ENCODE measurements at regions not wholly inside any gene's neighbourhood (a gene's known extent, or its start where the extent isn't known, plus 50 kb on each side); places are given as distances from the start of the nearest gene placed in this dataset.
A peak's percentile ranks its signal among the peaks of the same experiment; 100 is the strongest.

- no CpG with 5 or more reads among the region's 3 CpGs for WGBS (ENCODE audit: extremely low coverage, insufficient coverage, insufficient read length)
- Histone ChIP-seq H3K27me3 (ENCODE audit: insufficient read depth, low read length) (no peaks in the 10 kb centered on the region), H2AK5ac (ENCODE audit: low read length) (no peak overlapping the region), H3K27ac (ENCODE audit: low read depth, low read length) (peak overlapping the region; percentile 31), H3K9me3 (ENCODE audit: insufficient read depth, low read depth, low read length) (no peaks in the 10 kb centered on the region), H3K36me3 (ENCODE audit: control insufficient read depth in 1 of 2, insufficient read depth in 2 of 2, low read length in 2 of 2) (no peaks in the 10 kb centered on the region), H2BK5ac (ENCODE audit: low read depth, low read length, poor library complexity) (no peak overlapping the region), H3K4ac (ENCODE audit: low read depth, low read length) (no peak overlapping the region), H3K23ac (ENCODE audit: low read length) (no peak overlapping the region), H2BK12ac (ENCODE audit: low read length) (no peak overlapping the region), H4K12ac (ENCODE audit: low read depth, low read length) (no peak overlapping the region), H3K14ac (ENCODE audit: low read length) (no peak overlapping the region), H4K91ac (ENCODE audit: low read depth, low read length) (no peak overlapping the region), H3K4me1 (ENCODE audit: control insufficient read depth in 1 of 2, insufficient read depth in 2 of 2, low read length in 2 of 2) (peaks cover 3 to 10% of the 10 kb centered on the region in 2 experiments), H2BK120ac (ENCODE audit: insufficient read depth, low read length, poor library complexity) (no peak overlapping the region), H3K18ac (ENCODE audit: low read length) (no peak overlapping the region), H3K79me2 (ENCODE audit: control insufficient read depth, insufficient read depth, low read length, poor library complexity) (no peaks in the 10 kb centered on the region), H3K4me2 (ENCODE audit: low read length) (no peak overlapping the region), H3K79me1 (ENCODE audit: low read length) (peaks cover 1% of the 10 kb centered on the region), H3K9ac (ENCODE audit: low read length) (no peak overlapping the region), H4K8ac (ENCODE audit: low read depth, low read length) (no peak overlapping the region), H2AFZ (ENCODE audit: insufficient read depth, low read length, poor library complexity) (no peak overlapping the region), H3K4me3 (ENCODE audit: low read depth, low read length) (no peak overlapping the region)
- no peak for DNase-seq
Observed at GRCh38 chr11:80167766-80168165, 726.9 kb upstream of the TENM4 start.

GRCh38 chr11:80165744-80166143 is 724.9 kb upstream of the TENM4 start:
- Histone ChIP-seq H3K9me3 (ENCODE audit: insufficient read depth, low read depth, low read length) (no peaks in the 10 kb centered on the region), H2BK5ac (ENCODE audit: low read depth, low read length, poor library complexity) (no peak overlapping the region), H3K27me3 (ENCODE audit: insufficient read depth, low read length) (no peaks in the 10 kb centered on the region), H3K4me2 (ENCODE audit: low read length) (no peak overlapping the region), H2AK5ac (ENCODE audit: low read length) (no peak overlapping the region), H4K91ac (ENCODE audit: low read depth, low read length) (no peak overlapping the region), H3K4ac (ENCODE audit: low read depth, low read length) (no peak overlapping the region), H4K12ac (ENCODE audit: low read depth, low read length) (no peak overlapping the region), H3K4me1 (ENCODE audit: control insufficient read depth in 1 of 2, insufficient read depth in 2 of 2, low read length in 2 of 2) (peaks cover 3 to 10% of the 10 kb centered on the region in 2 experiments), H3K36me3 (ENCODE audit: control insufficient read depth in 1 of 2, insufficient read depth in 2 of 2, low read length in 2 of 2) (no peaks in the 10 kb centered on the region), H3K27ac (ENCODE audit: low read depth, low read length) (no peak overlapping the region), H3K9ac (ENCODE audit: low read length) (no peak overlapping the region), H3K14ac (ENCODE audit: low read length) (no peak overlapping the region), H3K18ac (ENCODE audit: low read length) (no peak overlapping the region), H2BK120ac (ENCODE audit: insufficient read depth, low read length, poor library complexity) (no peak overlapping the region), H3K79me1 (ENCODE audit: low read length) (peaks cover 1% of the 10 kb centered on the region), H3K79me2 (ENCODE audit: control insufficient read depth, insufficient read depth, low read length, poor library complexity) (no peaks in the 10 kb centered on the region), H2AFZ (ENCODE audit: insufficient read depth, low read length, poor library complexity) (no peak overlapping the region), H3K23ac (ENCODE audit: low read length) (no peak overlapping the region), H4K8ac (ENCODE audit: low read depth, low read length) (no peak overlapping the region), H2BK12ac (ENCODE audit: low read length) (no peak overlapping the region), H3K4me3 (ENCODE audit: low read depth, low read length) (no peak overlapping the region)
- DNase-seq = peak in 1 of 2 donors; percentile 5
- no CpG with 5 or more reads among the region's 1 CpG for WGBS (ENCODE audit: extremely low coverage, insufficient coverage, insufficient read length)

- no peak overlapping the region for H2BK12ac ChIP-seq (ENCODE audit: low read length)
- no peaks in the 10 kb centered on the region for H3K27me3 ChIP-seq (ENCODE audit: insufficient read depth, low read length)
- H2BK120ac ChIP-seq (ENCODE audit: insufficient read depth, low read length, poor library complexity) = no peak overlapping the region
Observed at GRCh38 chr11:80163441-80163840, 722.6 kb upstream of the TENM4 start.

GRCh38 chr11:80163011-80163410 is 722.2 kb upstream of the TENM4 start:
- Histone ChIP-seq H3K4ac (ENCODE audit: low read depth, low read length) (no peak overlapping the region), H3K79me2 (ENCODE audit: control insufficient read depth, insufficient read depth, low read length, poor library complexity) (no peaks in the 10 kb centered on the region), H3K18ac (ENCODE audit: low read length) (no peak overlapping the region), H3K14ac (ENCODE audit: low read length) (no peak overlapping the region), H3K79me1 (ENCODE audit: low read length) (peaks cover 1% of the 10 kb centered on the region), H3K36me3 (ENCODE audit: control insufficient read depth in 1 of 2, insufficient read depth in 2 of 2, low read length in 2 of 2) (no peaks in the 10 kb centered on the region), H3K27ac (ENCODE audit: low read depth, low read length) (no peak overlapping the region), H2BK120ac (ENCODE audit: insufficient read depth, low read length, poor library complexity) (no peak overlapping the region), H3K9ac (ENCODE audit: low read length) (no peak overlapping the region), H3K4me2 (ENCODE audit: low read length) (peak overlapping the region; percentile 8), H2BK12ac (ENCODE audit: low read length) (no peak overlapping the region), H3K23ac (ENCODE audit: low read length) (no peak overlapping the region), H3K4me3 (ENCODE audit: low read depth, low read length) (no peak overlapping the region), H3K4me1 (ENCODE audit: control insufficient read depth in 1 of 2, insufficient read depth in 2 of 2, low read length in 2 of 2) (peaks cover 3 to 8% of the 10 kb centered on the region in 2 experiments), H4K12ac (ENCODE audit: low read depth, low read length) (no peak overlapping the region), H3K9me3 (ENCODE audit: insufficient read depth, low read depth, low read length) (no peaks in the 10 kb centered on the region), H2BK5ac (ENCODE audit: low read depth, low read length, poor library complexity) (no peak overlapping the region), H2AFZ (ENCODE audit: insufficient read depth, low read length, poor library complexity) (no peak overlapping the region), H4K8ac (ENCODE audit: low read depth, low read length) (no peak overlapping the region), H3K27me3 (ENCODE audit: insufficient read depth, low read length) (no peaks in the 10 kb centered on the region), H2AK5ac (ENCODE audit: low read length) (no peak overlapping the region), H4K91ac (ENCODE audit: low read depth, low read length) (no peak overlapping the region)
- no peak for DNase-seq
- no CpG with 5 or more reads among the region's 3 CpGs for WGBS (ENCODE audit: extremely low coverage, insufficient coverage, insufficient read length)

More at GRCh38 chr11:80163441-80163840, 722.6 kb upstream of the TENM4 start:
- Histone ChIP-seq H3K14ac (ENCODE audit: low read length) (no peak overlapping the region), H3K23ac (ENCODE audit: low read length) (no peak overlapping the region), H3K4me3 (ENCODE audit: low read depth, low read length) (no peak overlapping the region), H2AFZ (ENCODE audit: insufficient read depth, low read length, poor library complexity) (no peak overlapping the region), H4K12ac (ENCODE audit: low read depth, low read length) (no peak overlapping the region), H3K9ac (ENCODE audit: low read length) (no peak overlapping the region), H4K91ac (ENCODE audit: low read depth, low read length) (no peak overlapping the region), H3K18ac (ENCODE audit: low read length) (no peak overlapping the region), H2BK5ac (ENCODE audit: low read depth, low read length, poor library complexity) (no peak overlapping the region), H3K36me3 (ENCODE audit: control insufficient read depth in 1 of 2, insufficient read depth in 2 of 2, low read length in 2 of 2) (no peaks in the 10 kb centered on the region), H3K4me2 (ENCODE audit: low read length) (no peak overlapping the region), H3K79me2 (ENCODE audit: control insufficient read depth, insufficient read depth, low read length, poor library complexity) (no peaks in the 10 kb centered on the region), H3K9me3 (ENCODE audit: insufficient read depth, low read depth, low read length) (no peaks in the 10 kb centered on the region), H3K4ac (ENCODE audit: low read depth, low read length) (no peak overlapping the region), H3K79me1 (ENCODE audit: low read length) (peaks cover 1% of the 10 kb centered on the region), H4K8ac (ENCODE audit: low read depth, low read length) (no peak overlapping the region), H3K4me1 (ENCODE audit: control insufficient read depth in 1 of 2, insufficient read depth in 2 of 2, low read length in 2 of 2) (peaks cover 3 to 10% of the 10 kb centered on the region in 2 experiments), H3K27ac (ENCODE audit: low read depth, low read length) (no peak overlapping the region), H2AK5ac (ENCODE audit: low read length) (no peak overlapping the region)
- WGBS (ENCODE audit: extremely low coverage, insufficient coverage, insufficient read length) = no CpG with 5 or more reads among the region's 1 CpG
- no peak for DNase-seq

Measured in trophoblast cell (in vitro differentiated cells and primary cell).